ENCODE measurements at regions not wholly inside any gene's neighbourhood (a gene's known extent, or its start where the extent isn't known, plus 50 kb on each side); places are given as distances from the start of the nearest gene placed in this dataset.

- no peak for TF ChIP-seq POLR2A (IDR thresholded peaks at IDR 0.05; ENCODE audit: low read length)
- TF ChIP-seq GATA1 (IDR thresholded peaks at IDR 0.05; ENCODE audit: low read depth, low read length), result no peak
These were observed 174.2 kb upstream of the GORAB start for GRCh38 chr1:170357750-170358149.

Measured in erythroblast (primary cell).